ENCODE measurements at regions not wholly inside any gene's neighbourhood (a gene's known extent, or its start where the extent isn't known, plus 50 kb on each side); places are given as distances from the start of the nearest gene placed in this dataset.

GRCh38 chr15:94785091-94785490, 553.7 kb downstream of the MCTP2 start:
- Mint-ChIP-seq H3K27me3 (ENCODE audit: low read depth) (no peaks in the 10 kb centered on the region), H3K36me3 (no peaks in the 10 kb centered on the region), H3K4me1 (peaks cover 5% of the 10 kb centered on the region; the same call in 1 of the 2 replicates), H3K9me3 (peaks cover 24% of the 10 kb centered on the region), H3K27ac (no peak overlapping the region), H3K4me3 (no peak overlapping the region)
- ChIA-PET CTCF (no interaction called here), POLR2A (no interaction called here)
- TF ChIP-seq AR (CRISPR knock-in tag; IDR thresholded peaks at IDR 0.05) (no peak), TP53 (CRISPR knock-in tag; IDR thresholded peaks at IDR 0.05) (no peak), GABPB1 (CRISPR knock-in tag; IDR thresholded peaks at IDR 0.05) (no peak), JAZF1 (CRISPR knock-in tag; IDR thresholded peaks at IDR 0.05) (no peak), OVOL2 (CRISPR knock-in tag; IDR thresholded peaks at IDR 0.05; ENCODE audit: borderline replicate concordance) (no peak), MYBL2 (CRISPR knock-in tag; IDR thresholded peaks at IDR 0.05) (no peak), ATF3 (CRISPR knock-in tag; conservative IDR thresholded peaks at IDR 0.05) (no peak), FOXK1 (CRISPR knock-in tag; IDR thresholded peaks at IDR 0.05) (no peak), CDX4 (CRISPR knock-in tag; IDR thresholded peaks at IDR 0.05; ENCODE audit: borderline replicate concordance) (no peak), ZBTB43 (CRISPR knock-in tag; IDR thresholded peaks at IDR 0.05) (no peak), NR2C2 (CRISPR knock-in tag; IDR thresholded peaks at IDR 0.05) (no peak)
- ATAC-seq (no peak), DNase-seq (ENCODE audit: low spot score) (no peak)

GRCh38 chr15:94791008-94791407, 559.6 kb downstream of the MCTP2 start:
- no peaks in the 10 kb centered on the region for H3K27me3 Mint-ChIP-seq (ENCODE audit: low read depth)
- peaks cover 11% of the 10 kb centered on the region; the same call in 1 of the 2 replicates for H3K9me3 Mint-ChIP-seq
- H3K27ac Mint-ChIP-seq = no peak overlapping the region
- ATAC-seq (no peak), DNase-seq (ENCODE audit: low spot score) (no peak)
- H3K4me1 Mint-ChIP-seq = peaks cover 35% of the 10 kb centered on the region
- ChIA-PET CTCF (no interaction called here), POLR2A (no interaction called here)
- no peaks in the 10 kb centered on the region for H3K36me3 Mint-ChIP-seq
- no peak overlapping the region for H3K4me3 Mint-ChIP-seq
- TF ChIP-seq MAX (CRISPR knock-in tag; IDR thresholded peaks at IDR 0.05) (no peak), ZNF512 (CRISPR knock-in tag; IDR thresholded peaks at IDR 0.05; ENCODE audit: borderline replicate concordance) (no peak), TEAD4 (CRISPR knock-in tag; IDR thresholded peaks at IDR 0.05) (no peak), ZNF138 (CRISPR knock-in tag; conservative IDR thresholded peaks at IDR 0.05) (no peak), NFYB (CRISPR knock-in tag; conservative IDR thresholded peaks at IDR 0.05; ENCODE audit: low read depth) (no peak), ZNF425 (CRISPR knock-in tag; conservative IDR thresholded peaks at IDR 0.05) (no peak), IRF1 (CRISPR knock-in tag; IDR thresholded peaks at IDR 0.05) (no peak), ZNF281 (CRISPR knock-in tag; IDR thresholded peaks at IDR 0.05) (no peak), CBFB (CRISPR knock-in tag; IDR thresholded peaks at IDR 0.05; ENCODE audit: low read depth) (no peak), IRF2 (CRISPR knock-in tag; IDR thresholded peaks at IDR 0.05; ENCODE audit: borderline replicate concordance, low read depth) (no peak)
